ENCODE measurements at regions not wholly inside any gene's neighbourhood (a gene's known extent, or its start where the extent isn't known, plus 50 kb on each side); places are given as distances from the start of the nearest gene placed in this dataset.

DNA sequence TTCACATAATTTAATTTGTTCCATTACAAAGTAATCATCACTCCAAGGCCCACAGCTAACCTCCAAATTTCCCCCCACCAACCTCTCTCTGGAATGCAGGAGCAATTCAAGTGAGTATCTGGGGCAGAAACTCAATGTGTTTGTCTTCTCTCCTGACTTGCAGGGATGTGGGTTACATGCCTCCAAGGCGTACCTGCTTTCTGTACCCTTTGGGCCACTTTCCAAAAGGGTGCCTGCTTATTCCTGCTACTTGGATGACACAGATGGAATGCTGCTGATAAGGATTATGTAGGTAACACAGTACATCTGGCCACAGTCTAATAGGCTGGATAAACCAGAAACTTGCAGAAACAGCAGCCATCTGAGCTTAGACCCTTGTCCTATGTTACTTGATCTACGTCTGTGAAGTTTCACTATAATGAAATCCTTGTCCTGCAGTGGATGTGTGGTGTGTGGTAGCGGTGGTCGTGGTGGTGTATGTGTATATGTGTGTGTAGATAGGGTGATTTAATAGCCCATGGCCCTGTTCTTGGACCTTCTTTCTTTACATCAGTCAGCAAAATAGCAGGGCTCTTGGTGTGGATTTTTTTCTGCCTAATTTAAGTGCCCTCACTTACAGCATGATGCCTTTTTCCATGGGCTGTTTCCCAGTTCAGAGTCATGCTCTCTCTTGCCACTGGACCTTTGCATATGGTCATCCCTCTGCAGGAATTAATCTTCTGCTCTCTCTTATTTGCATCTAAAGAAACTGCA lies 175.9 kb downstream of the ZDHHC21 start:
- no peak for DNase-seq

- no peak for DNase-seq
Observed at GRCh38 chr9:14516656-14517055, 176.6 kb downstream of the ZDHHC21 start.

- no peak for DNase-seq
Observed at GRCh38 chr9:14515571-14516198, 177.5 kb downstream of the ZDHHC21 start.

DNA sequence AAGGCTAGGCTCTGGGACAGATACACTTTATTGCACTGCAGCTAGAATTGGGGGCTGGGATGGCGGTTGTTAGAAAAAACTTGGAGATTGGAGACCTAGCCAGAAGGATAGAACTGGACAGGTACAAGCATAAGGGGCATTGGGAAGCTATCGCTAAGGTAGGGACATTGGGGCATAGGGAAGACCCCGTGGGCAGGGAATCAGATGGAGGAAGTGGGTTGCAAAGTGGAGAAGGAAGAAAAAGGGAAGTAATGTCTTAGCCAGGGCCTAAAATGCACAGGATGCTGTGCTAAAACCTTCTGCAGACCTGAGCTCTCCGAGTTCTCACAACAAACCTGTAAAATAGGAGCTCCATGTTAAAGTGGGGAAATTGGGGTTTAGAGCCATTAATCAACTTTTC lies 178.2 kb downstream of the ZDHHC21 start:
- DNase-seq, result no peak

- no peak for DNase-seq
Observed at GRCh38 chr9:14512942-14513341, 180.3 kb downstream of the ZDHHC21 start.

DNA sequence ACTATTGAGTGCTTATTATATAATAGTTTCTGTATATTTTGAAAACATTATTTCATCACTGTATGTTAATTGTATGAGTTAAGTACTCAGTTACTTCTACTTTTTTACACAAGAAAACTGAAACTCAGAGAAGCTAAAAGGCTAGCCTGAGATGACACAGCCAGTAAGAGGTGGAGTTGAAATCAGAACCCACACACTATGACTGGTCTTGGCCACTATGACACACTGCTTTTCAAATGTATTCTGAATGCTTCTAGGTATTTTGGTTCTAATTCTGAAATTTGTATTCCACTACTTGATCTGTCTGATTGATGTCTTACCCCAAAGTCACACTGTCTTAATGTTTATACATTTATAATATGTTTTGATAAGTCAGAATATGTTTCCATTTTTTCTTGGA lies 181.8 kb downstream of the ZDHHC21 start:
- DNase-seq, result no peak

- no peak for DNase-seq
Observed at GRCh38 chr9:14508884-14509283, 184.3 kb downstream of the ZDHHC21 start.

DNA sequence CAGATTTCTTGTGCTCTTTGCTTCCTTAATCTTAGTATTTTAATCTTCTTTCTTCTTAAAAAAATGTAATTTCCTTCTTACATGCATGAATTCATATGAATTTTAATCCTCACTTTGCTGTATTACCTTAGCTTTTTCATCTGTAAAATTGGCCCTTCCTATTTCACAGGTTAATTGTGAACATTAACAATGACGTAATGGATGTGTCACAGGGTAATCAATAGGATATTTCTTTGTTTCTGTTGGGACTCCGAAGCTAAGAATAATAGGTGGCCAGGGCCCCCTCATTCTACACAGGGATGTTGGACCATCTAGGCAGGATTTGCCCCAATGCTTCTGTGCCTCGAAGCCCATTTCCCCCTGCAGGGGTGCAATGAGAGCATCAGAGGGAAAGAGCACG lies 187.4 kb upstream of the NFIB start:
- DNase-seq, result no peak

GRCh38 chr9:14500705-14501104 lies 186.8 kb upstream of the NFIB start:
- DNase-seq, result no peak

GRCh38 chr9:14499976-14500375 lies 186.0 kb upstream of the NFIB start:
- DNase-seq, result no peak

DNA sequence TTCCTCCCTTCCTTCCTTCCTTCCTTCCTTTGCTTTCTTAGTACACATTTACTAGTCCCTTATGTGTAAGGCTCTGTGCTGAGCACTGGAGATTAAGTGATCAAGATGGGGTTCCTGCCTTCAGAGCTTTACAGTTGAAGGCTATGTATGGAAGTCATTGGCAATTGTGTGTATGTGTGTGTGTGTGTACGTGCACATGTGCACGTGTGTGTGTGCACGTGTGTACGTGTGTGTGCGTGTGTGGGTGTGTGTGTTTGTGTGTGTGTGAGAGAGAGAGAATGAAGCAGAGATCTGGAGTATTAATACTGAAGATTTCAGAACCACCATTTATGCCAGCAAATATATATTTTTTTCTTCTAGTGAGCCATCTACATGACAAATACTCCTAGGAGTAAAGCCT lies 184.9 kb upstream of the NFIB start:
- no peak for DNase-seq

DNA sequence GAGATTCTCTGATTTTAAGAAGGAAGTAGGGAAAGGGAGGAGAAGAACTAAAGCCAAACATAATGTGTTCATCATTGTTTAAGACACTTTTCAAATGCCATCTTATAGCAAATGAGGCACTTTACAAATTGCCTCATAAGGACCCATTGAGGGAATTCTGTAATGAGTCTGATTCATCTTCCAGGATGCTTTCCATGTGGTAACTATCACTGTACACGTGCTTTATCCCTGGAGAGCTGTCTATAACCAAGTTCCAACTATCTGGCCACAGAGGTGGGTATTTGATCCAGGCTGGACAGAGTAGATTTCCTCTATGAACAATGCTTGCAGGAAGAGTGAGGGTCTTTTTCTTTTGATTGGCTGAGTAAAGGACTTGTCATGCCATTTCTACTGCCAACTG lies 183.5 kb upstream of the NFIB start:
- no peak for DNase-seq

DNA sequence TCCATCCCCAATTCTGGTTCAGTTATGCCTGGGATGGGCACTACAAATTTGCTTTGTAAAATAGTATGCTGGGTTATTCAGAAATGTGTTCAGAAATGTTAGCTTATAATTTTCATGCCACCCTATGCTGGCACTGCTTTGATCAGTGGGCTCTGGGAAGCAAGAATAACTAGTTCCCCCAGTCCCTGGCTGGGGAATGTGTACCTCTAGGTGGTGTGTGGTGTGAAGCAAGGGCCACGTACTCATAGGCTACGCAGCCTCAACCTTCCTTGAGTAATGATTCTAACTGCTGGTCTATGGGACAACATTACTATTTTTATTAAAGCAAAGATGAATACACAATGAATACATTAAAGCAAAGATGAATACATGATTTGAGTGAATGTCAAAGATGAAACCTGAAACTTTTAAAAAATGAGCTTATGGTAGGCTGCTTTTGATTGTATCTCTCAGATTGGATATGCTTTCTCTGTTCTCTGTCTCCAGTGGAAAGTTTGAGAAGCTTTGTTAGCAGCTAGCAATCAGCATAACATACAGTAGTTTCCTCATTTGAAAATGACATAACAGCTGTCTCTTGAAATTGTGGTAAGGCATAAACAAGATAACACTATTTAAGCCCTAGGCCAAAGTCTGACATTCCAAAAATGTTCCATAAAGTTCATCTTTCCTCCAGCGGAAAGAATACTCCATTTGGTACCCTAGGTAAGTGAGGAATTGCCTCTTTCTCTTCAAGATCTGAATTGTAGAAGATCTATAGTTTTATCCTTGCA lies 174.7 kb upstream of the NFIB start:
- no peak for DNase-seq

- no peak for DNase-seq
Observed at GRCh38 chr9:14487547-14488185, 173.7 kb upstream of the NFIB start.

DNA sequence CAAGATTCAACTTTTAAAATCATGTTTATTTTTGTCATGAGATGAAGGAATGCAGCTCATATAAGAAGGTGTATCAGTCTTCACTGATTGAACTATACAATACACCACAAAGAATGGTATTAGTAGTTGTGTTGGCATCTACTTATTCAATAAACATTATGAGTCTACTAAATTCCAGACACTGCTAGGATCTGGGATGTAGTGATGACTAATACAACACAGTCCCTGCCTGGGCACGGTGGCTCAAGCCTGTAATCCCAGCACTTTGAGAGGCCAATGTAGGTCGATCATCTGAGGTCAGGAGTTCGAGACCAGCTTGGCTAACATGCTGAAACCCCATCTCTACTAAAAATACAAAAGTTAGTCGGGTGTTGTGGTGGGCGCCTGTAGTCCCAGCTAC lies 171.4 kb upstream of the NFIB start:
- DNase-seq, result no peak

DNA sequence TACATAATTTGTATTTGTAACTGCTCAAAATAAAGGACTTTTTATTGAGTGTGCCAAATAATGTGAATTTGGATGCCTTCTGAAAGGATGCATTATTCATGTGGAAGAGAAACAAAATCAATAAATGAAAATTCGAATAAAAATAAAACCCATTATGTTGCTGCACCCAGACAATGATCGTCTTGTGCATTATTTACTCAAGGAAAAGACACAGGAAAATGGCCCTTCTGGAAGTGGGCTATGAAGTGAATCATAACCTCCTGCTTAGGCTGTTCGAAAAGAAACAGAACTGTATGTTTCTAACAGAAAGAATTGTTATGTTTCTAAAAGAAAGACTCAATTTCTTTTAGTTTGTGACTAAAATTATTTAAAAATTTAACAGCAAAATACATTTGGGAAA lies 168.9 kb upstream of the NFIB start:
- no peak for DNase-seq

DNA sequence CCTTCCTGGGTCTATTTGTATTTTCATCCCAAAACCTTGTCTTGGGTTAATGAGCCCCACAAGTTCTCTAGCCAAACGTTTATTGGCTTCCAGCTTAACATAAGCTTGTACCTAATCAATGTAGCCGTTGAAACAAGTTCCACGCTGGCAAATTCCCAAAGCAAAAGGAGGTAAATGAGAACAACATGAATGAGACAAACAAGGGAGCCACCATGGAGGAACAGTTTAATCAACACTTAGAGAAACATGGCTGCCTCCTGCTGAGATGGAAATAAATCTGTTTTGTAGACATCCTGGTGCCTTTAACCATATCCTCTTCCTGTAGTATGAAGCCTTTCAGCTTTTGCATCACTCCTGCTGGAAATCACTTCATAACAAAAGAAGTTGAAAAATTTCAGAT lies 166.6 kb upstream of the NFIB start:
- DNase-seq, result no peak

- no peak for DNase-seq
Observed at GRCh38 chr9:14479163-14479560, 165.2 kb upstream of the NFIB start.

- no peak for DNase-seq
Observed at GRCh38 chr9:14478175-14479162, 164.5 kb upstream of the NFIB start.

DNA sequence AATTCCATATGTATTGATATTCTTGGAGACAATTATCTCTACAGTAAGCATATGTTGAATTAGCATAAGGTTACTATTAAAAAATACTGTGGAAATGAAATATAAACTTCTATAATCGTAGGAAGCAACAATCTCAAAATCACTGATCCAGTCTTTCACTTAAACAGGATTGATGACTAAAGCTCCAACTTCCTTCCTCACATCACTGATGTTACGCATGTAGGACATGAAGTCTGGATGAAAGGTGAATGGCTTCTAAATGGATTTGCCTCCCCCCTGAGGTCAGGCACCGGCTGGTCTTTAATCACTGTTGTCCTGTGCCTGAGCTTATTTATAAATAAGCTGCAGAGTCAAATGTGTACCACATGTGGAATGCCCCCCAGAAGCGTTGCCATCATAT lies 157.1 kb upstream of the NFIB start:
- no peak for DNase-seq

DNA sequence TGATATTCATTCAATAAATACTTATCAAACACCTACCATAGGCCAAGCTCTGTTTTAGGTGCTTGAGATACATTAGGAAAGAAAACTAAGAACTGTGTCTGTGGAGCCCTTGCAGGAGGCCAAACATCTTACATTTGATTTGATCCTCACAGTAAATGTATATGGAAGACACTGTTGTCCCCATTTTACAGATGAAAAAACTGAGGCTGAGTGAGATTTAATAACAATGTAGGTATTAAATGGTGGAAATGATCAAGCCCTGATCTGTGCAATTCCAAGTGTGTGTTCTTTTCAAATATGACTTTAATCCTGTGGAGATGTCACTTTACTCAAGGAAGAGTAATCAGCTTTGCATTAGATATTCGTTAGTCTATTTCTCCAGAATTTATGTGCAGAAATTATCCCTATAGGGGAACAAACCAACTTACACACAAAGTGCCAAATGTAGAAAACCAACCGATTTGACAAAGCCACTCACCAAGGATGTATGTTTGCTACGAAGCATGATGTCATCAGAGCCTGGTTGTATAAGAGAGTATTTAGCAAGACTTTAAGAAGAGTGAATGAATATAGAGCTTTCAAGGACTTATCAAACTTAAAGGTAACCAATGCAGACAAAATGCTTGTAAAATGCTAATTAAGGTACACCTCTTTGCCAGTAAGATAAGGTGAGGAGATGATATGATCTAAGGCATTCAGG lies 153.9 kb upstream of the NFIB start:
- DNase-seq, result no peak

DNA sequence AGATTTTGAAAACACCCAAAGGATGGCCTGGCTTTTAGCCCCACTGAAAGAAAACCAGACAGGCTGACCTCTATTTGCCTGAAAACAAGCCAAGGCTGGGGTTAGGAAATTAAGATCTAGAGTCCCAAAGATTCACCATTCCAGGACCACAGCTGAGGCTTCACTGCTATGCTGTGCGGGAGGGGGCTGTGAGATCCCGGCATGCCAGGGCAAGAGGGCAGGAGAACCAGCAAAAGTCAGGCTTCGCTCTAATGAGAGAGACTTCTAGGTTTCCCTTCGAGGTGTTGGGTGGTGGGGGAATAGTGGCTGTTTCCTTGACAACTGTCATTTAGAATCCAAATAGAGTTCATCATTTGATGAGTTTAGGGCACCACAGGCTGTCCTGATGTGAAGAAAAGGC lies 152.9 kb upstream of the NFIB start:
- DNase-seq, result no peak

All from NCI-H1048 (cell line).